ENCODE measurements at regions not wholly inside any gene's neighbourhood (a gene's known extent, or its start where the extent isn't known, plus 50 kb on each side); places are given as distances from the start of the nearest gene placed in this dataset.
A peak's percentile ranks its signal among the peaks of the same experiment; 100 is the strongest.

- DNase-seq, result no peak
These were observed 91.2 kb downstream of the SOX9 start for GRCh38 chr17:72212041-72212440.

- DNase-seq, result no peak
These were observed 94.7 kb downstream of the SOX9 start for GRCh38 chr17:72215490-72215889.

DNA sequence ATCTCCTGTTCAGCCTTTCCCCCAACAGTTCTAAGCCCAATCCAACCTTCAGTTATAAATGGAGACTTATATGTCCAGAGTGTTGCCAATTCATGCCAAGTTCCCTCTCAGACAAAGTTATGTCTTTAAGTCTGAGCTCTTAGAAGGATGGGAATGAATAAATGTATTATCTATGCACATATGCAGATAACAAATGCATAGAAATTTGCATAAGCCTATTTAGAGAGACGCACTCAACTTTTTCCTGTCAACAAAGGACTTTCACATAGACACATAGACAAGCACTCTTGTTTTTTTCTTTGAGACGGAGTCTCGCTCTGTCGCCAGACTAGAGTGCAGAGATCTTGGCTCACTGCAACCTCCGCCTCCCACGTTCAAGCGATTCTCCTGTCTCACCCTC is 95.1 kb downstream of the SOX9 start:
- DNase-seq, result no peak

DNA sequence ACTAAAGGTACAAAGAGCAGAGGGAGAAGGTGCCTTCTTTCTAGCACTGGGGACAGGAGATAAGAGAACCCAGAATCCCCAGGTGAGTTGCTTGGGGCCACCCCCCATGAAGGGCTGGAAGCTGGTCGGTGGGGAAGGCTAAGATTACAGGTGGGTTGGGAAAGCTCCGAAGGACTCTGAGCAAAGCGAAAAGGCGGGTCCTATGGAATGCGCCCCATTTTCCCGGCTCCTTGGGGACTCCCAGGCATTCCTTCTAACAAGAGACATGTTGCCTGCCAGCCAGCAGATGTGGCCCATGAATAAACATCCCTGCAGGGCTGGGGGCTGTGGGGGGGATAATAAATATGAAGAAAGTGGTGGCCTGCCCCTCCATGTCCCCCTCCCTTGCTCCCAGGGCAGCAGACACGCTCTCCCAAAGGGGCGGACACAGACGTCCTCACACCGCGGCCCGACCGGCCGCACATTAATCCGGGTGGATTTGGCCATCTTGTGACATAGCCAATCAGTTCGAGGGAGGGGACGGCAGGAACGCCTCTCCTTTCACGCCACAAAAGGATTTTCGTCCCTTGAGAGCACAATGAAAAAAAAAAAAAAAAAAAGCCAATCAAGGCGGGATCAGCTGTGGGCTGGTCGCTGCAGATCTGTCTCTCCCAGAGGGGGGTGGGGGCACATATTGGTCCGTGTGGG is 98.5 kb downstream of the SOX9 start:
- DNase-seq, result no peak

GRCh38 chr17:72219824-72220493 is 99.1 kb downstream of the SOX9 start:
- no peak for DNase-seq

DNA sequence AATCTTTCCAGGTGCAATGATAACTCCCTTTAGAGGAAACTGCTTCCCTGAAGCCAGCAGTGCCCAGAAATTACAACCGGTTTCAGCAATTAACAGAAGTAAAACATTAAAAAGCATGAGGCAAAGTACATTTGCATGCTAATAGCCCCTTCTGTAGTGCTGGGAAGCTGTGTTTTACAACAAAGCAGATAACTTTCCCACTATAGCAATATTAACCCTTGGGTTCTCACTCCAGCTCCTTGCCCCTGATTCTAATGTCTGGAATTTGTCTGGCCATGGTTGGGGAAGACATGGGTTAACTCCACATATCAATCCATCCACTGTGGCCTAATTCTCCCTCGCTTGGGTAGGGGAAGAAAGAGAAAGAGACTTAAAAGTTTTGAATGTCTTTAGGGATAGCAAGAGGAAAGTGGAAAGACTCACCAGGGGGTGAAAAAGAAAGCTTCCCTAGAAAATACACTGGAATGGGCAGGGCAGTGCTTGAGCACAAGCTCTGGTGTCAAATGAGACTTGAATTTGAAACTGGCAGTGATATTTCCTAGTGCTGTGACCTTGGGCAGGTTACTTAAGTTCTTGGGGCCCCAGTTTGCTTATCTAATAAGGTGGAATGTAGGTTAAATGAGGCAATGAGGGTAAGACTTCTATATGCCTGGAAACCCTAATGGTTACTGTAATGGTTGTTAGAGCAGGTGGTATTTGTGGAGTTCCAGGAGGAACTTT is 102.0 kb downstream of the SOX9 start:
- no peak for DNase-seq

- DNase-seq, result no peak
These were observed 103.1 kb downstream of the SOX9 start for GRCh38 chr17:72223866-72224291.

GRCh38 chr17:72226322-72226721 is 105.5 kb downstream of the SOX9 start:
- no peak for DNase-seq

- DNase-seq, result no peak
These were observed 113.2 kb downstream of the SOX9 start for GRCh38 chr17:72233986-72234385.

DNA sequence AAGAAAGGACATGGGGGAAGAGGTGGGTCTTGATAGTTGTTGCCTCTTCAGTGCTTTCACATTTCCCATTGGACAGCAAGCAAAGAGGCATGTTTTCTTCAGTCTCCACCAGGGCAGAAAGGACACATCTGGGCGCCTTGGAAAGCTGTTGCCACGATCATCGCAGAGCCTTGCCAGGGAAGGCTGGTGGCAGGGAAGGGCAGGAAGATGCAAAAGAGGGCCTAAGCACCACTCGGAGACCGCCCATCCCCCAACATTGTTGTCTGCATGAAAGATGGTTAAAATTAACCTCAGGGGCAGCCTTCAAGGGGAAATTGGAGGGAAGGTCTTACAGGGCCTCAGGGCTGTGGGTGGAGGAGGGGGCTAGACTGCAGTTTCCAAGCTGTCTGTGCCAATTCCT is 114.2 kb downstream of the SOX9 start:
- no peak for DNase-seq

DNA sequence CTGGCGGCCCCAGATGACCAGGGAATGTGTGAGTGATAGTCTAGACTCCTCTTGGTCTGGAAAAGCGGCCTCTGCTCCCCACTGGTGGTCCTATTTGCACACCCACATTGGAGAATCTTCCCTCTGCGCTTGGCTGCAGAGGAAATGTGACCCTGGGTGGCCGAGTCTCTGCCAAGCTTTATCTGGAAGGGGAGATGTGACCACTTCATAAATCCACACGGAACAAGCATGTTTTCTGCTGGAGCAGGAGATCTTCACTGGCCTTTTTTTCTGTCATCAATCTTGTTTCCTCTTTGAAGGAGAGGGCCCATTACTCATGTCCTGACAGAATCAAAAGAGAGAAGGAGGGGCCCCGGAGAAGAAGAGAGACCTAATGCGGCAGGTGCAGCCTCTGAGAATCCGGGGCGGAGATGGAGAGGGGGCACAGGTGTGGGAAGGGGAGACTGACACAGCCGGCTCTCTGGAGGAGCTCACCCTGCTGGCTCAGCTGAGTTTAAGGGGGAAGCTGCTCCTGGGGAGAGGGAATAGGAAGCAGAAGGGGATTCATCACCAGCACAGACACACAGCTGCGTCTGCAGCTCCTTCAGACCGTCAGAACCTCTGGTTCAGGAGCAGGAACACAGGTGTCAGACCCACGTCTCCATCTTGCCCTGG is 116.3 kb downstream of the SOX9 start:
- DNase-seq, result no peak

DNA sequence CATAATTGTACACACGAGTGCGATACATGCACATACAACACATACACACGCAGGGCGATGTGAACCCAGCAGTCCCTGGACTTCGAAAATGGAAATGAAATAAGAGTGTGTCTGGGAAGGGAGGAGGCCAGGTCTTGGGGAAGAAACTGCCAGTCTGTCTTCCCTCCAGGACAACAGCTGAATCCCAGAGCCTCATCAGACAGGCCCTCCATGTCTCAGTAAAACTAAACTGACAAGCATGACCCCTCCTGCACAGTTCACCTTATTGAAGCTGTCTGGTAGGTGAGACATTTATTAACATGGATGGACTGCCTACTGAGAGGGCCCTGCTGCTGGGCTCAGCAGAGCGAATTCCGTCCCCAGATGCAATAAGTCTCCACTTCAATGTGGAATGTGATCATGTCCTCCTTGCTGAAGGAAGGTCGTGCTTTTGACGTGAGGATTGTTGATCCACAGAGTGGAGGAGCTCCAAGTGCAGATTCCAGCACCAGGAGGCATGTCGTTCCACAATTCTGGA is 117.4 kb downstream of the SOX9 start:
- no peak for DNase-seq

DNA sequence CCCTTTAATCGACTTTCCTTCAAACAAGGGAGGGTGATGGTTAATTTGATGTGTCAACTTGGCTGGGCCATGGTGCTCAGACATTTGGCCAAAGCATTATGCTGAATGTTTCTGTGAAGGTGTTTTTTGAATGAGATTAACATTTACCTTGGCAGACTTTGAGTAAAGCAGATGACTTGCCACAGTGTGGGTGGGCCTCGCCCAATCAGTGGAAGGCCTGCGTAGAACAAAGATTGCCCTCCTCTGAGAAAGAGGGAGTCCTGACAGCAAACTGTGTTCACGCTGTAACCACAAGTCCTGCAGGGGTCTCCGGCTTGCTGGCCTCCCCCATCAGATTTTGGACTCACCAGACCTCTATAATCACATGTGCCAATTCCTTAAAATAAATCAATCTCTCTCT is 118.7 kb downstream of the SOX9 start:
- DNase-seq, result no peak

GRCh38 chr17:72240333-72240732 is 119.5 kb downstream of the SOX9 start:
- DNase-seq, result no peak

DNA sequence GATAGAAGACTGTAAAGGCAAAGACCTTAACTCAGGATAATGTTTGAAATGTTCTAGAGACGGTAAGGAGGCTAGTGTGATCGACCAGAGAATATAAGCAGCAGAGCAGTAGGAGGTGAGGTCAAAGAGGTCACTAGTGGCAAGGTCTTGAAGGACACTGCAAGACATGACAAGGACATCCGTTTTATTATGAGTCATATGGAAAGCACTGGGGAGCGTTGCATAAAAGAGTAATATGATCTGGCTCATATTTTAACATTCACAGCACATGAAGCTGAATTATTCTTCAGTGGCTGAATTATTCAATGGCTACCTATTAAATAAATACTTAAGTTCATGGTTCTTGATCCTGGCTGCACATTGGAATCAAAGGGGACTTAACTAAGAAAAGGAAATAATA is 123.7 kb downstream of the SOX9 start:
- DNase-seq, result no peak

DNA sequence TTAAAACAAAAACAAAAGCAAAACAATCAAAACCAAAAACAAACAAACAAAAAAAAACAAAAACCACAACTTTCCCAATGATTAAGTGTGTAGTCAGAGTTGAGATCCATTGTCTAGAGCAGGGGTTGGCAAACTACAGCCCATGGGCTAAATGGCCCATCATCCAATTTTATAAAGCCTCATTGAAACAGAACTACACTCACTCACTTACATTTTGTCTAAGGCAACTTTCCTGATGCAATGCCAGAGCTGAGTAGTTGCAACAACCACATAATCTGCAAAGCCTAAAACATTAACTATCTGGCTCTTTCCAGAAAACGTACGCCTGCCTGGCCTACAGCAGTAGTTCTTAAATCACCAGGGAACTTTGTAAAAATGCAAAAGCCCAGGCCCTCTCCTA is 124.1 kb downstream of the SOX9 start:
- DNase-seq, result no peak

DNA sequence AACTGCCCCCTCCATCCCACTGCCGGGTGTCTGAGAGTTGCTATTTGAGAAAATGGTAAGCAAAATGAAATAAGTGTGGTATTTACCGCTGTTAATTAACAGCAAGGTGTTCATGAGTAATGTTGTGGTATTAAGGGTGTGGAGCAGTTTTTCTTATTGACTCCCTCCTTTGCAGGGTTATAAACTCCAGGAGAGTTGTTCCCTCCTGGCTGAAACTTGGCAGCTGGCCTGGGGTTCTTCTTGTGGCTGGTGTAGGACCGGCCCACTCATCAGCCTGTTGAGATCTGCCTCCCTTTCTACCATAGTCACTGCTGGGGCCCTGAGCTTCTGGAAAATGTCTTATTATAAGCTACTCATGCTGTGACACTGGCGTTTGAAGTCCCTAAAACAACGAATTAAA is 128.6 kb downstream of the SOX9 start:
- DNase-seq, result no peak

DNA sequence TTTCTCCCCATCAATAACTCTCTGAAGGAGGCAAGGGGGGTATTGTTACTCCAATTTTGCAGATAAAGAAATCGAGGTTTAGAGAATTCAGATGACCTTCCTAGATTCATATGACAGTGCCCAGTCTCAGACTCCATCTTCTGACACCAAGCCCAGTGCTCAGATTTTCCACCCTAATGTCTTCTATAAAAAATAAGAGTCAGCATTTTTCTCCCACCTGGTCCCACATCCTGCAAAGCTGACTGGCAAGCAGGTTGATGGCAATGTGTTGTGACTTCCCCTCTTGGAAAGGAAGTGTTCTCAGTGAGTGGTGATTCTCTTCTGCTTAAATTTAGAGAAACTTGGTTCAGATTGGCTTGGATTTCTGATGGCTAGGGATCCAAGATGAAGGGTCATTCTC is 129.4 kb downstream of the SOX9 start:
- no peak for DNase-seq

DNA sequence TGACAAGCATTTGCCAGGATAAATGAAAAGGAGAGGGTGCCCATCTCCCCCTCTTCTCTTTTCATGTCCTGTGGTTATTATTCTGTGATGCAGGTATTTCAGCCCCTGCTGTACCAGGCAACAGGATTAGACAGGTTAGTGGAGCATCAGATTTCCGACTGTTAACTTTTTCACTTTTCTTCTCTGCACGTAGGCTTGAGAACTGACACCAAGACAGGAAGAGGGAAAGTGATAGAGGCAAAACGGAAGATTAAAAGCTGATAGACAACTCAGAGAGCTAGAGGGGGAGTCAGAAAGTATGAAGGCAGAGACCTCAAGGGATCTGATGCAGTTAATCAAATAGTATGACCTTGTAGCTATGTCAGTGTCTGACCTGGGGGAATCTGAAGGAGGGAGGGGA is 132.8 kb downstream of the SOX9 start:
- no peak for DNase-seq

DNA sequence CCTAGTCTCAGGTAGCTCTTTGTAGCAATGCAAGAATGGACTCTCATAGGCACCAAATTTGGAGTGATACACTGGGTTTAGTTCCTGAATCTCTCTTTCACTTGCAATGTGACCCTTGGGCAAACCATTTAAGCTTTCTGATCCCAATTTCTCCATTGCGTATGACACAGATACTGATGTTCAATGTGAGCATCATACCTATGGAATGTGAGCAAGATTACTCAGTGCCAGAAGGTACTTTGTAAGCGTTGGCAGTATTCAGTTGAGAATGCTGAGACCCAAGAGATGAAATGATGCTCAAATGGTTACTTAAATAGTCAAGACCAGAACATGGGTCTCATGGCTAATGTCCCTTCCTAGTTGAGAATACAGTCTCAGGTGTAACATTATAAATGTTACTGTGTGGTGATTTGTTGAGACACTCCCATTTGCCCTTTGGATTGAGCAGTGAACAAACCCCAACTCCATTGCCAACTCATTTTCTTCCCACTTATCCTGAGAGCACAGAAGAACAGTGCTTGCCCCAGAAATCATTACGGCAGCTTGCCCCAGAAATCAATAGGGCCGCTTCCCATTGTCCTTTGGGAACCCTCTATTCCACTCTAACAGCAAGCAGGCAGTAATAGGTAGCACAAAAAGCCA is 134.1 kb downstream of the SOX9 start:
- DNase-seq, result no peak

- no peak for DNase-seq
These were observed 134.7 kb downstream of the SOX9 start for GRCh38 chr17:72255481-72255880.

- DNase-seq, result peak; percentile 45
These were observed 137.9 kb downstream of the SOX9 start for GRCh38 chr17:72258711-72259110.

DNA sequence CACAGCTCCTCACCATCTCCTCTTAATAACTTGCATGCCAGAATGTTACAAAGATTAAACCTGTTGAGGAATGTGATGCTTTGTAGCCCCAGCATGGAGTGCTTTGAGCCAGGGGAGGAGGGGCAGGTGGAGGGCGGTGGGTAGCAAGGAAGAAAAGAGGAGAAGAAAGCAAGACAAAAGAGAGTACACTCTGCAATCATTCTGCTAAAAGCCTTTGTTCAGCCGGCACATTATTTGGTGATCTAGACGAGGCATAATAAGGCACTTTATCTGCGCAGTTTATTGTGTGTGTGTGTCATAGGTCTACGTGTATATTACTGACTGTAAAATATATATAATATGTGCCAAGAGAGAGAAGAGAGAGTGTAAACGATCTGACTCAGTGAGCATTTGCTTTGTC is 139.1 kb downstream of the SOX9 start:
- DNase-seq, result no peak

Data from NCI-H446 treated with DMSO at 0.1 percent for 48 hours (cell line).